ENCODE measurements at regions not wholly inside any gene's neighbourhood (a gene's known extent, or its start where the extent isn't known, plus 50 kb on each side); places are given as distances from the start of the nearest gene placed in this dataset.

DNA sequence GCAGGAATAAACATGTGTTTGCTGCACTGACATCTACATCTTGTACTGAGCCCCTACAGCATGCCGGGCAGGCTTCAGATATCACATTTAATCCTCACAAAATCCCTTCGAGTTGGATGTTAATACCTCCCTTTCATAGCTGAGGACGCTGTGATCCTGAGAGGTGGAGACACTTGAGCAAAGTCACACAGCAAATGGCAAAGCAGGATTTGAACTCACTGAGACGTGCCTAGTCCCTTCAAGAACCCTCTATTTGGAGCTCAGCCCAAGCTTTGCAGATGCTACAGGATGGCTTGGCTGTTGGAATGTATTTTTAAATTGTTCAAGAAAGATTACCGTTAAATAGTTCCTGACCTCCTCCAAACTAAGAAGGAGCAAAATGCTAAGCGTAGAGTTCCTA lies 64.6 kb upstream of the SLC6A6 start:
- H3K9ac ChIP-seq (replicated peaks; ENCODE audit: extremely low read depth, insufficient read depth, low read length): no peak overlapping the region
- intact Hi-C loops (cut with micrococcal nuclease) (no loop called here), dilution Hi-C loops (cut with MboI; ENCODE audit: extremely low pct_ligation_motif_present, low sequenced_read_pairs) (no loop called here)
- ChIA-PET CTCF (no interaction called here), POLR2A (no interaction called here)
- FAIRE-seq: no peak
- H4K20me1 ChIP-seq (replicated peaks; ENCODE audit: control insufficient read depth, extremely low read depth, insufficient read depth, low read length): no peaks in the 10 kb centered on the region
- H3K4me3 ChIP-seq (replicated peaks in 1 of 3; ENCODE audit: insufficient read depth in 1 of 3, low read depth in 1 of 3, low read length in 3 of 3): no peak overlapping the region
- TF ChIP-seq GATA2 (IDR thresholded peaks at IDR 0.05; ENCODE audit: insufficient read depth, insufficient read length, low read depth, low read length) (no peak), FOS (IDR thresholded peaks at IDR 0.05; ENCODE audit: borderline replicate concordance, insufficient read depth, low read length) (no peak), JUN (IDR thresholded peaks at IDR 0.05; ENCODE audit: borderline replicate concordance, insufficient read depth, insufficient read length, low read depth) (no peak), POLR2A (IDR thresholded peaks at IDR 0.05; ENCODE audit: low read depth, low read length) (no peak), MYC (IDR thresholded peaks at IDR 0.05; ENCODE audit: low read depth, low read length) (no peak), EZH2 (IDR thresholded peaks at IDR 0.05; ENCODE audit: borderline replicate concordance, low read depth, low read length, severe bottlenecking) (no peak), POLR2AphosphoS5 (IDR thresholded peaks at IDR 0.05; ENCODE audit: insufficient read depth, low read depth, low read length) (no peak)
- TF ChIP-seq, protein P1, sequence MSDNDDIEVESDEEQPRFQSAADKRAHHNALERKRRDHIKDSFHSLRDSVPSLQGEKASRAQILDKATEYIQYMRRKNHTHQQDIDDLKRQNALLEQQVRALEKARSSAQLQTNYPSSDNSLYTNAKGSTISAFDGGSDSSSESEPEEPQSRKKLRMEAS (IDR thresholded peaks at IDR 0.05; ENCODE audit: insufficient read depth, insufficient read length): no peak
- TF ChIP-seq, protein P2, sequence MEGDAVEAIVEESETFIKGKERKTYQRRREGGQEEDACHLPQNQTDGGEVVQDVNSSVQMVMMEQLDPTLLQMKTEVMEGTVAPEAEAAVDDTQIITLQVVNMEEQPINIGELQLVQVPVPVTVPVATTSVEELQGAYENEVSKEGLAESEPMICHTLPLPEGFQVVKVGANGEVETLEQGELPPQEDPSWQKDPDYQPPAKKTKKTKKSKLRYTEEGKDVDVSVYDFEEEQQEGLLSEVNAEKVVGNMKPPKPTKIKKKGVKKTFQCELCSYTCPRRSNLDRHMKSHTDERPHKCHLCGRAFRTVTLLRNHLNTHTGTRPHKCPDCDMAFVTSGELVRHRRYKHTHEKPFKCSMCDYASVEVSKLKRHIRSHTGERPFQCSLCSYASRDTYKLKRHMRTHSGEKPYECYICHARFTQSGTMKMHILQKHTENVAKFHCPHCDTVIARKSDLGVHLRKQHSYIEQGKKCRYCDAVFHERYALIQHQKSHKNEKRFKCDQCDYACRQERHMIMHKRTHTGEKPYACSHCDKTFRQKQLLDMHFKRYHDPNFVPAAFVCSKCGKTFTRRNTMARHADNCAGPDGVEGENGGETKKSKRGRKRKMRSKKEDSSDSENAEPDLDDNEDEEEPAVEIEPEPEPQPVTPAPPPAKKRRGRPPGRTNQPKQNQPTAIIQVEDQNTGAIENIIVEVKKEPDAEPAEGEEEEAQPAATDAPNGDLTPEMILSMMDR (IDR thresholded peaks at IDR 0.05; ENCODE audit: extremely low read depth in 1 of 2, insufficient read depth in 1 of 2, low read depth in 1 of 2, low read length in 2 of 2): no peak
- no TSS peak for BruUV-seq (replicated peaks)
- no peaks in the 10 kb centered on the region for H3K4me1 ChIP-seq (ENCODE audit: control insufficient read depth, extremely low read depth, insufficient read depth, low read length)
- peaks cover 0 to 4% of the 10 kb centered on the region in 2 experiments for H3K27me3 ChIP-seq (ENCODE audit: control insufficient read depth in 2 of 2, insufficient read depth in 2 of 2, low read length in 2 of 2)
- no peak overlapping the region for H2AFZ ChIP-seq (ENCODE audit: low read depth, low read length)
- no peak overlapping the region for H3K4me2 ChIP-seq (ENCODE audit: insufficient read depth, low read length)
- H3K9me1 ChIP-seq (replicated peaks; ENCODE audit: control insufficient read depth, extremely low read depth, insufficient read depth, low read length): no peaks in the 10 kb centered on the region
- DNase-seq (ENCODE audit: low read depth, low spot score): no peak
- H3K36me3 ChIP-seq (ENCODE audit: control insufficient read depth in 2 of 2, extremely low read depth in 1 of 2, insufficient read depth in 2 of 2, low read length in 2 of 2): no peaks in the 10 kb centered on the region
- no peaks in the 10 kb centered on the region for H3K9me3 ChIP-seq (replicated peaks; ENCODE audit: control insufficient read depth, insufficient read depth, low read length)
- no peaks in the 10 kb centered on the region for H3K79me2 ChIP-seq (ENCODE audit: control insufficient read depth, insufficient read depth, low read length)
- H3K27ac ChIP-seq (ENCODE audit: insufficient read depth, low read depth, low read length): no peak overlapping the region
